MM.1S (cell line): ENCODE measurements at regions not wholly inside any gene's neighbourhood (a gene's known extent, or its start where the extent isn't known, plus 50 kb on each side); places are given as distances from the start of the nearest gene placed in this dataset.

Source experiments
- DNase-seq: peaks from one replicate; pipeline ENCODE4 v3.0.0-alpha.2; 2015
- H2AFZ ChIP-seq: fragments of 300-600 bp; sonication (generic); 2 replicates; pipeline ENCODE4 v1.6.0; 2016; ENCODE audit warnings: antibody characterized with exemption, low read length
- H3F3A ChIP-seq: fragments of 300-600 bp; sonication (generic); 2 replicates; pipeline ENCODE4 v1.6.1; 2016; ENCODE audit warnings: mild to moderate bottlenecking, antibody characterized with exemption, low read length, moderate library complexity, mixed read lengths; ENCODE audit not compliant: insufficient read depth
- H3K27ac ChIP-seq: fragments of 300-600 bp; sonication (generic); 2 replicates; pipeline ENCODE4 v1.5.1; 2016; ENCODE audit warnings: mild to moderate bottlenecking, low read length
- H3K27me3 ChIP-seq: fragments of 300-600 bp; sonication (generic); replicated peaks from 2 replicates; pipeline ENCODE4 v1.6.0; 2016; ENCODE audit warnings: low read length; ENCODE audit not compliant: insufficient read depth
- H3K36me3 ChIP-seq: fragments of 300-600 bp; sonication (generic); replicated peaks from 2 replicates; pipeline ENCODE4 v1.6.1; 2016; ENCODE audit warnings: mild to moderate bottlenecking, low read length, mixed read lengths; ENCODE audit not compliant: insufficient read depth
- H3K4me1 ChIP-seq: fragments of 300-600 bp; sonication (generic); 2 replicates; pipeline ENCODE4 v1.6.1; 2016; ENCODE audit warnings: low read length, mixed read lengths
- H3K4me2 ChIP-seq: fragments of 300-600 bp; sonication (generic); 2 replicates; pipeline ENCODE4 v1.6.0; 2016; ENCODE audit warnings: low read depth, low read length
- H3K4me3 ChIP-seq: fragments of 300-600 bp; sonication (generic); 2 replicates; pipeline ENCODE4 v1.5.1; 2016; ENCODE audit warnings: low read length, mixed read lengths
- H3K79me2 ChIP-seq: fragments of 300-600 bp; sonication (generic); 2 replicates; pipeline ENCODE4 v1.6.1; 2016; ENCODE audit warnings: mixed run types, low read length, mixed read lengths
- H3K9ac ChIP-seq: fragments of 300-600 bp; sonication (generic); 2 replicates; pipeline ENCODE4 v1.6.1; 2016; ENCODE audit warnings: low read length, mixed read lengths
- H3K9me2 ChIP-seq: fragments of 300-600 bp; sonication (generic); replicated peaks from 2 replicates; pipeline ENCODE4 v1.6.1; 2016; ENCODE audit warnings: mild to moderate bottlenecking, low read length, mixed read lengths; ENCODE audit not compliant: insufficient read depth
- H3K9me3 ChIP-seq: fragments of 300-600 bp; sonication (generic); replicated peaks from 2 replicates; pipeline ENCODE4 v1.6.1; 2016; ENCODE audit warnings: mild to moderate bottlenecking, low read length, mixed read lengths; ENCODE audit not compliant: insufficient read depth
- H4K20me1 ChIP-seq: fragments of 300-600 bp; sonication (generic); 2 replicates; pipeline ENCODE4 v1.6.1; 2016; ENCODE audit warnings: mild to moderate bottlenecking, low read length, moderate library complexity, mixed read lengths; ENCODE audit not compliant: insufficient read depth
- CTCF ChIP-seq: fragments of 300-600 bp; sonication (generic); IDR thresholded peaks from 2 replicates; pipeline ENCODE4 v1.5.1; 2016; ENCODE audit warnings: antibody characterized with exemption, low read length, mixed read lengths
- EZH2 ChIP-seq: fragments of 300-600 bp; sonication (generic); optimal IDR thresholded peaks from 2 replicates; pipeline ENCODE3; 2017; ENCODE audit warnings: low read depth, mild to moderate bottlenecking, antibody characterized with exemption, low read length, mixed read lengths
- EZH2phosphoT487 ChIP-seq: fragments of 300-600 bp; sonication (generic); IDR thresholded peaks from 2 replicates; pipeline ENCODE4 v1.6.1; 2018; ENCODE audit warnings: antibody characterized with exemption, low read length

DNA sequence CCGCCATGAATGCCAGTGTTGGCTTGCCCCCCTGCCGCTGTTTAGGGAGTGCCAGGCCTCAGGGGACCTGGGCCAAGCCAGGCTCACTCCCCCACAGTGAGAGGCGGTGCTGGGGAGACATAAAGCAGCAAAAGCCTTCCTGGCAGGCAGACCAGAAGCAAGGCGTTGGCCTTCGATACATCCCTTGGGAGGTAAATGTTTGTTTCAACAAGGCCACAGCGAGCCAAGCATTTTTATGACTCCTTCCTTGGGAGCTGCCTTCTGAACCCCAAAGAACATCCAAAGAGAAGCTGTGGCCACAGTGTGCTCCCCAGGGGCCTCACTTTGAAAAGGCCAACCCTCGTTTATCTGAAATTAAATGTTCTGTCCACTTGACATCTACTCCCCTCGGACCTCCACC, 119.7 kb upstream of the CIBAR2 start:
- TF ChIP-seq EZH2phosphoT487: no peak
- TF ChIP-seq EZH2: no peak
- TF ChIP-seq CTCF: no peak
- H3K9me2 ChIP-seq: no peaks in the 10 kb centered on the region
- no peak overlapping the region for H3K9ac ChIP-seq
- no peaks in the 10 kb centered on the region for H3F3A ChIP-seq
- H3K9me3 ChIP-seq: no peaks in the 10 kb centered on the region
- H3K79me2 ChIP-seq: no peaks in the 10 kb centered on the region
- no peaks in the 10 kb centered on the region for H4K20me1 ChIP-seq
- peaks cover 46% of the 10 kb centered on the region for H3K27me3 ChIP-seq
- H3K4me3 ChIP-seq: no peak overlapping the region
- no peaks in the 10 kb centered on the region for H3K4me1 ChIP-seq
- no peaks in the 10 kb centered on the region for H3K36me3 ChIP-seq
- H3K4me2 ChIP-seq: no peak overlapping the region
- H2AFZ ChIP-seq: no peak overlapping the region
- H3K27ac ChIP-seq: no peak overlapping the region
- DNase-seq: no peak

DNA sequence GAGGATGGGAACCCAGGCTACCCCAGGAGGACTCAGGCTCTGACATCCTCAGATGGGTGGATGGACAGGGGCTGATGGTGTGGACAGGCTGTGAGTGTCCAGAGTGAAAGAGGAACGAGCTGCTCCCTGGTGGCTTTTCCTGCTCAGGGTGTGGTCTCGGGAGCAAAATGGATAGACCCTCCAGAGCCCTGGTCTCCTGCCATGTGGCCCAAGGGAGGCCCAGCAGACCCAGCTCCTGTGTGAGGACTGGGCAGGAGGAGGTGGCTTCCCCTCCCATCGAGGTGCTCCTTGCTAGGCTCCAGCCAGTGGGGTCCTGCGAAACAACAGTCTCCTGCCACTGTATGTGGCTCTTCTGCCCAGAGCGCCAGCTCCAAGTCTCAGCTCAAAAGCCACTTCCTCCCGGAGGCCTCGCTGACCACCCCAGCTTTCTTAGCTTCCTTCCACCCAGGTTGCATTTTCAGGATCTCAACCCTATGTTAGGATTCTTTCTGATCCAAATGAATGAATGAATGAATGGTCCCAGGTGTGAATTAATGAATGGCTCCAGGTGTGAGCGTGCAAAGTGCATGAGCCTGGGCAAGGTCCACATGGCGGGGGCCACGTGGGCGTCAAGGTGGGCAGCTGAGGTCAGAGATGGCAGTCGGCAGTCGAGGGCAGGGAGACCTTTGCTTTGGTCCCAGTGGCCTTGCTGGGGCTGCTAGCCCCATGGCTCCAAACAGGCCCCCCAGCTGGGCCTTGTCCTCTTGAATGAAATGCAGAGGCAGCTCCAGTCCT, 120.3 kb upstream of the CIBAR2 start:
- Histone ChIP-seq H4K20me1 (no peaks in the 10 kb centered on the region), H3K9ac (no peak overlapping the region), H3K9me3 (no peaks in the 10 kb centered on the region), H3F3A (no peaks in the 10 kb centered on the region), H3K4me2 (no peak overlapping the region), H3K4me1 (no peaks in the 10 kb centered on the region), H3K79me2 (no peaks in the 10 kb centered on the region), H3K4me3 (no peak overlapping the region), H3K27me3 (peaks cover 40% of the 10 kb centered on the region), H3K36me3 (no peaks in the 10 kb centered on the region), H3K27ac (no peak overlapping the region), H2AFZ (no peak overlapping the region), H3K9me2 (no peaks in the 10 kb centered on the region)
- TF ChIP-seq EZH2phosphoT487 (no peak), CTCF (no peak), EZH2 (no peak)
- DNase-seq: no peak

- no peak for TF ChIP-seq EZH2
- TF ChIP-seq EZH2phosphoT487: no peak
- no peak for TF ChIP-seq CTCF
- Histone ChIP-seq H3K36me3 (no peaks in the 10 kb centered on the region), H3K4me3 (no peak overlapping the region), H3K79me2 (no peaks in the 10 kb centered on the region), H3K27ac (no peak overlapping the region), H3K4me2 (no peak overlapping the region), H3K9me2 (no peaks in the 10 kb centered on the region), H2AFZ (no peak overlapping the region), H3F3A (no peaks in the 10 kb centered on the region), H3K9me3 (no peaks in the 10 kb centered on the region), H3K9ac (no peak overlapping the region), H3K4me1 (no peaks in the 10 kb centered on the region), H3K27me3 (peaks cover 37% of the 10 kb centered on the region), H4K20me1 (no peaks in the 10 kb centered on the region)
- no peak for DNase-seq
Observed at GRCh38 chr16:85233516-85233915, 121.2 kb upstream of the CIBAR2 start.
